HFF-Myc (cell line): ENCODE measurements at regions not wholly inside any gene's neighbourhood (a gene's known extent, or its start where the extent isn't known, plus 50 kb on each side); places are given as distances from the start of the nearest gene placed in this dataset.

ENCODE experiments used
- DNase-seq: peaks from one replicate; pipeline ENCODE4 v3.0.0-alpha.2; 2011; ENCODE audit warnings: low read depth; ENCODE audit errors: extremely low read depth
- H3K4me3 ChIP-seq: replicated peaks from 2 replicates; pipeline ENCODE4 v1.5.1; 2011; ENCODE audit warnings: low read depth, mild to moderate bottlenecking, control low read depth, low read length
- CTCF ChIP-seq: IDR thresholded peaks from 2 replicates; pipeline ENCODE4 v1.5.1; 2012; ENCODE audit warnings: mild to moderate bottlenecking, low read depth, low read length, control low read depth; ENCODE audit errors: missing control alignments

DNA sequence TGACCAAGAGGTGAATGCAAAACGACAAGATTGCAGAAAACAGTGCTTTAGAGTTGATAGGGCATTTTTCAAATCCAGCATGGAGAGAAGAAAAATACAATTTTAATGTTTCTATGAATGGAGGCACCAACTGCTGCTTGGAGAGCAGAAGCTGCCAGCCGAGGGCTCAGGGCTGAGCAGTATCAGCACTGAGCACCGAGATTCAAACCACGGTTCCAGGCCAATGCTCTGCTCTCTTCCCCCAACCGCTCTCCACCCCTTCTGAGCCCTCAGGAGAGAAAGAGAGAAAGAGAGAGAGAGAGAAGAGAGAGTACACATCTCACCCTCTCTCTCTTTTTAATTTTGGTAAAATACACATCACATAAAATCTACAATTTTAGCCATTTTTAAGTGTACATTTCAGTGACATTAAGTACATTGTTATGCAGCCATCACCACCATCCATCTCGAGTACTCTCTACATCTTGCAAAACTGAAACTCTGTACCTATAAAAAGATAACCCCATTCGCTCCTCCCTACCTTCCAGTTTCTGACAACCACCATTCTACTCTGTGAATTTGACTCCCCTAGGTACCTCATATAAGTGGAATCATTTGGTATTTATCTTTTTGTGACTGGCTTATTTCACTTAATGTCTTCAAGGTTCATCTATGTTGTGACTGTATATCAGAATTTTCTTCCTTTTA is 333.3 kb downstream of the MIAT start:
- DNase-seq = no peak
- TF ChIP-seq CTCF = no peak
- no peak overlapping the region for H3K4me3 ChIP-seq

DNA sequence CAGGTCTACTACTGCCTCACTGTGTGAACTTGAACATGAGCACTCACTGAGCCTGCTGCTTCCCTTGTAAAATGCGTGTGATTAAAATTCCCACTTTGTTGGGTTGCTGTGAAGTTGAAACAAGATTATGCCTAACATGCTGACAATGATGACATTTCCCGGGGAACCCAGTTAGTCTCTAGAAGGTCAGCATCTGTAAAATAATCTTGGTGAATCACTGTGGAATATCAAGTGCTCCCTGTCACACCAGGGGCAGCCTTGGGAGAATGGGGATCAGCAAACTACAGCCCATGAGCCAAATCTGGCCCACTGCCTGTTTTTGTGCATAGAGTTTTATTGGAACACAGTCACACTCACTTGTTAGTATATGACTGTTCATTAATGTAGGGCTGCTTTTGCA is 335.2 kb downstream of the MIAT start:
- no peak overlapping the region for H3K4me3 ChIP-seq
- DNase-seq = no peak
- no peak for TF ChIP-seq CTCF

GRCh38 chr22:26993886-26994285 is 336.5 kb downstream of the MIAT start:
- TF ChIP-seq CTCF = no peak
- no peak for DNase-seq
- H3K4me3 ChIP-seq = no peak overlapping the region

GRCh38 chr22:26994801-26995200 is 337.4 kb downstream of the MIAT start:
- no peak for DNase-seq
- H3K4me3 ChIP-seq = no peak overlapping the region
- TF ChIP-seq CTCF = no peak

DNA sequence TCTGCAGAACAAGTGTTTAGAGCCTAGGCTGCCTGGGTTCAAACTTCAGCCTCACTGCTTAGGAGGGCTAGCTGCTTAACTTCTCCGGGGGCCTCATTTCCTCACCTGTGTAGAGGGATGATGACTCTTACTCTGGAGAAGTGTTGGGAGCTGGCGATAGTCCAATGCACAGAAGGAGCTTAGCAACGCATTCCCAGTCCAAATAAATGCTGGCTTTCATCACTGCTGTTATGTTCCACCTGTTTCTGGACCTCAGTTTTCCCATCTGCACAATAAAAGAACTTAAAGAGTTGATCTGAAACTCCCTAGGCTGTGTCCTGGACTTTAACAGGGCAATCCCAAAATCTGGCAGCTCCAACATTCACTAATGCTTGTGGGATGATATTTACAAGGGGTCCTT is 337.8 kb downstream of the MIAT start:
- no peak for TF ChIP-seq CTCF
- DNase-seq = no peak
- no peak overlapping the region for H3K4me3 ChIP-seq

DNA sequence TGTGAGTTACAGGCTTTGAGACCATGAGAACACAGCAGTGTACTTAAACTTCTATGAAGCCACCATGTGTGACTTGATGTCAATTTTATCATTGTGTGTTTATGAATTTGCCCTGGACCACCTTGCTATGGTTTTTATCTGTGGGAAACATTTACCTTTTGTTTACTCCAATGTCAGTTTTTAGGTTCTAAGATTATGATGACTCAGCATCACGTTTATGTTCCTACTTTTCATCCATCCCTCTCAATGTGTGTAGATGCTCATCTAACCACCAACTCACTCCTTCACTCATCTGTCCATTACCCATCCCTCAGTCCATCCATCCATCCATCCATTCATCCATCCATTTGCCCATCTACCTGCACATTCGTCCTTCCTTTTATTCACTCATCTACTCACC is 338.8 kb downstream of the MIAT start:
- TF ChIP-seq CTCF = no peak
- H3K4me3 ChIP-seq = no peak overlapping the region
- DNase-seq = no peak

- TF ChIP-seq CTCF = no peak
- no peak for DNase-seq
- no peak overlapping the region for H3K4me3 ChIP-seq
These were observed 340.7 kb downstream of the MIAT start for GRCh38 chr22:26998129-26998528.
